H1 (cell line): ENCODE measurements at regions not wholly inside any gene's neighbourhood (a gene's known extent, or its start where the extent isn't known, plus 50 kb on each side); places are given as distances from the start of the nearest gene placed in this dataset.

Source experiments
- CTCF ChIA-PET: fragments of 300-600 bp; sonication (Branson Sonifier 250); formaldehyde crosslinking; loops from one replicate; lab custom pipeline; 2021; ENCODE audit not compliant: partially characterized antibody; lab: Charles Lee
- POLR2A ChIA-PET: fragments of 300-600 bp; sonication (Branson Sonifier 250); formaldehyde crosslinking; loops from one replicate; lab custom pipeline; 2021; ENCODE audit warnings: inconsistent platforms; ENCODE audit not compliant: partially characterized antibody; lab: Charles Lee
- DNase-seq, 2 experiments: peaks; one replicate each; pipeline versions ENCODE4 v3.0.0 to v3.0.0-alpha.2; 2010 to 2022; ENCODE audit warnings: low spot score in 2 of 2, low read depth in 1 of 2, mixed read lengths in 1 of 2
- FAIRE-seq: peaks from 2 replicates; lab custom pipeline; 2011; peaks lifted over from hg19 to GRCh38; lab: Jason Lieb, UNC
- H2AFZ ChIP-seq: 2 replicates; pipeline ENCODE4 v1.8.1; 2012; ENCODE audit warnings: low read length, inconsistent platforms
- H2AK5ac ChIP-seq: 2 replicates; pipeline ENCODE4 v1.6.1; 2013; ENCODE audit warnings: low read depth, low read length
- H2BK120ac ChIP-seq: replicated peaks from 2 replicates; pipeline ENCODE3; 2013; ENCODE audit warnings: low read depth, low read length, inconsistent platforms
- H2BK12ac ChIP-seq: 2 replicates; pipeline ENCODE4 v1.6.1; 2013; ENCODE audit warnings: low read depth, low read length
- H2BK15ac ChIP-seq: 2 replicates; pipeline ENCODE4 v1.6.1; 2013; ENCODE audit warnings: low read length
- H2BK20ac ChIP-seq: 2 replicates; pipeline ENCODE4 v1.6.1; 2013; ENCODE audit warnings: low read length
- H2BK5ac ChIP-seq: 2 replicates; pipeline ENCODE4 v1.6.1; 2013; ENCODE audit warnings: low read depth, low read length
- H3K14ac ChIP-seq: 2 replicates; pipeline ENCODE4 v1.6.1; 2013; ENCODE audit warnings: inconsistent platforms; ENCODE audit not compliant: insufficient read length
- H3K18ac ChIP-seq: 2 replicates; pipeline ENCODE4 v1.6.1; 2013; ENCODE audit warnings: low read length; ENCODE audit errors: extremely low read depth
- H3K23ac ChIP-seq: 2 replicates; pipeline ENCODE4 v1.6.1; 2013; ENCODE audit warnings: inconsistent platforms; ENCODE audit not compliant: insufficient read length
- H3K23me2 ChIP-seq: 2 replicates; pipeline ENCODE4 v1.6.1; 2013; ENCODE audit warnings: low read depth, low read length
- H3K27ac ChIP-seq: 2 replicates; pipeline ENCODE4 v1.6.1; 2011; ENCODE audit warnings: low read depth, low read length, inconsistent platforms
- H3K27me3 ChIP-seq, 4 experiments: replicated peaks in 1 of 4; 1 replicate in 1 of 4; 2 replicates in 3 of 4; pipeline versions ENCODE4 v1.6.1 to v1.8.1; 2011 to 2013; ENCODE audit warnings: low read length in 3 of 4, mild to moderate bottlenecking in 3 of 4, inconsistent platforms in 2 of 4, mixed read lengths in 2 of 4, moderate library complexity in 1 of 4; ENCODE audit not compliant: control insufficient read depth in 3 of 4, insufficient read depth in 3 of 4; ENCODE audit errors: extremely low read depth in 1 of 4
- H3K36me3 ChIP-seq, 4 experiments: 2 replicates each; pipeline versions ENCODE4 v1.6.1 to v1.8.1; 2011 to 2013; ENCODE audit warnings: mild to moderate bottlenecking in 4 of 4, low read length in 3 of 4, moderate library complexity in 2 of 4, control low read depth in 1 of 4, inconsistent platforms in 1 of 4; ENCODE audit not compliant: insufficient read depth in 4 of 4, control insufficient read depth in 2 of 4
- H3K4ac ChIP-seq: replicated peaks from 2 replicates; pipeline ENCODE3; 2013; ENCODE audit warnings: low read length, low read depth, mixed read lengths, inconsistent platforms; ENCODE audit not compliant: insufficient read length
- H3K4me1 ChIP-seq, 4 experiments: replicated peaks in 1 of 4; 1 replicate in 1 of 4; 2 replicates in 3 of 4; pipeline versions ENCODE4 v1.6.1 to v1.8.1; 2011 to 2013; ENCODE audit warnings: low read length in 3 of 4, inconsistent platforms in 2 of 4, mixed read lengths in 1 of 4; ENCODE audit not compliant: insufficient read depth in 4 of 4, control insufficient read depth in 3 of 4
- H3K4me2 ChIP-seq, 2 experiments: 2 replicates each; pipeline versions ENCODE4 v1.6.1 to v1.8.1; 2011 to 2013; ENCODE audit warnings: low read depth in 2 of 2, low read length in 2 of 2, control low read depth in 1 of 2, inconsistent platforms in 1 of 2, mild to moderate bottlenecking in 1 of 2; ENCODE audit not compliant: insufficient read depth in 1 of 2
- H3K4me3 ChIP-seq, 4 experiments: fragments of 200-600, 300-600 bp in 1 of 4; sonication (generic), shearing (Covaris generic), sonication (Bioruptor Twin) in 1 of 4; 2 replicates each; pipeline versions ENCODE4 v1.5.1 to v1.8.1; 2011 to 2016; ENCODE audit warnings: low read length in 4 of 4, low read depth in 3 of 4, control low read depth in 2 of 4, inconsistent platforms in 2 of 4, mild to moderate bottlenecking in 2 of 4, mixed read lengths in 1 of 4, moderate library complexity in 1 of 4; ENCODE audit not compliant: insufficient read depth in 2 of 4; ENCODE audit errors: extremely low read depth in 1 of 4
- H3K56ac ChIP-seq: replicated peaks from 2 replicates; pipeline ENCODE3; 2013; ENCODE audit warnings: low read depth, mild to moderate bottlenecking, mixed read lengths, low read length, inconsistent platforms; ENCODE audit not compliant: insufficient read length
- H3K79me1 ChIP-seq: 2 replicates; pipeline ENCODE4 v1.6.1; 2013; ENCODE audit warnings: low read depth, low read length, control low read depth
- H3K79me2 ChIP-seq, 2 experiments: 2 replicates each; pipeline versions ENCODE4 v1.6.1 to v1.8.1; 2012 to 2013; ENCODE audit warnings: low read length in 2 of 2, mild to moderate bottlenecking in 2 of 2, inconsistent platforms in 1 of 2; ENCODE audit not compliant: insufficient read depth in 2 of 2, control insufficient read depth in 1 of 2
- H3K9ac ChIP-seq, 4 experiments: replicated peaks in 1 of 4; 1 replicate in 1 of 4; 2 replicates in 3 of 4; pipeline versions ENCODE4 v1.6.1 to v1.8.1; 2011 to 2013; ENCODE audit warnings: low read depth in 3 of 4, low read length in 3 of 4, control low read depth in 2 of 4, mild to moderate bottlenecking in 2 of 4, moderate library complexity in 2 of 4, inconsistent platforms in 1 of 4; ENCODE audit errors: extremely low read depth in 1 of 4
- H3K9me3 ChIP-seq, 2 experiments: 2 replicates each; pipeline versions ENCODE4 v1.6.1 to v1.8.1; 2012 to 2013; ENCODE audit warnings: mild to moderate bottlenecking in 2 of 2, moderate library complexity in 2 of 2, control low read depth in 1 of 2, inconsistent platforms in 1 of 2, low read depth in 1 of 2, low read length in 1 of 2, mixed read lengths in 1 of 2; ENCODE audit not compliant: insufficient read depth in 2 of 2
- H4K20me1 ChIP-seq, 2 experiments: replicated peaks in 1 of 2; 2 replicates each; pipeline versions ENCODE3 to v1.8.1; 2011 to 2013; ENCODE audit warnings: inconsistent platforms in 2 of 2, low read length in 2 of 2, mild to moderate bottlenecking in 1 of 2; ENCODE audit not compliant: insufficient read depth in 2 of 2, control insufficient read depth in 1 of 2
- H4K5ac ChIP-seq: 2 replicates; pipeline ENCODE4 v1.6.1; 2013; ENCODE audit warnings: low read length, low read depth, mixed read lengths, inconsistent platforms; ENCODE audit not compliant: insufficient read length
- H4K8ac ChIP-seq: 2 replicates; pipeline ENCODE4 v1.8.0; 2013; ENCODE audit warnings: mild to moderate bottlenecking, moderate library complexity, low read length, inconsistent platforms; ENCODE audit not compliant: insufficient read depth; ENCODE audit errors: extremely low read depth
- H4K91ac ChIP-seq: replicated peaks from 2 replicates; pipeline ENCODE3; 2013; ENCODE audit warnings: low read length, mixed read lengths, inconsistent platforms; ENCODE audit not compliant: insufficient read length
- CHD2 ChIP-seq: IDR thresholded peaks from 2 replicates; pipeline ENCODE4 v1.6.1; 2012; ENCODE audit warnings: low read length, improper control_type of control experiment
- FOSL1 ChIP-seq: IDR thresholded peaks from 2 replicates; pipeline ENCODE4 v1.6.1; 2011; ENCODE audit warnings: mild to moderate bottlenecking, low read depth, low read length, moderate library complexity; ENCODE audit not compliant: insufficient read depth
- GTF2F1 ChIP-seq: IDR thresholded peaks from 2 replicates; pipeline ENCODE4 v1.6.1; 2012; ENCODE audit warnings: low read depth, low read length, improper control_type of control experiment, borderline replicate concordance
- POLR2A ChIP-seq, 2 experiments: IDR thresholded peaks; 1 replicate in 1 of 2; 2 replicates in 1 of 2; pipeline ENCODE4 v1.6.1; 2011; ENCODE audit warnings: low read depth in 2 of 2, low read length in 2 of 2, mild to moderate bottlenecking in 2 of 2; ENCODE audit errors: control extremely low read depth in 1 of 2
- SP4 ChIP-seq: IDR thresholded peaks from 2 replicates; pipeline ENCODE4 v1.6.1; 2012; ENCODE audit warnings: low read length, inconsistent platforms
- YY1 ChIP-seq: IDR thresholded peaks from 2 replicates; pipeline ENCODE4 v1.6.1; 2011; ENCODE audit warnings: low read depth, mild to moderate bottlenecking, low read length
- whole genome bisulfite sequencing, 2 experiments: shearing (Covaris generic) in 1 of 2; methylation state at CpG; one replicate each; pipeline versions ENCODE4 v1.1.6 to v1.1.7; 2013 to 2015; ENCODE audit warnings: low lambda C conversion rate in 2 of 2, mixed read lengths in 2 of 2, inconsistent platforms in 1 of 2, low coverage in 1 of 2, missing lambda C conversion rate in 1 of 2; ENCODE audit not compliant: insufficient replicate concordance in 2 of 2, insufficient coverage in 1 of 2, insufficient read length in 1 of 2; ENCODE audit errors: extremely low coverage in 1 of 2, missing lambda C conversion rate in 1 of 2; 5-methylcytosine and 5-hydroxymethylcytosine counted together

- no peaks in the 10 kb centered on the region for H3K79me2 ChIP-seq
- H3K4me2 ChIP-seq, result no peak overlapping the region
- H3K18ac ChIP-seq, result no peak overlapping the region
- peaks cover 0 to 3% (median 1%) of the 10 kb centered on the region in 4 experiments; a peak in 3 of 7 replicates for H3K4me1 ChIP-seq
- no peak overlapping the region for H3K4me3 ChIP-seq
- no peaks in the 10 kb centered on the region for H3K27me3 ChIP-seq
- no peak overlapping the region for H2BK12ac ChIP-seq
- H3K27ac ChIP-seq, result no peak overlapping the region
- ChIA-PET POLR2A (no interaction called here), CTCF (interaction anchor here (0.8 to 3.4 kb wide), 5 partner anchors 10 to 525 kb away, joined by 3 to 22 read pairs (median 3); no protein-coding TSS in a partner anchor)
- no peaks in the 10 kb centered on the region for H3K23me2 ChIP-seq
- no peak overlapping the region for H3K56ac ChIP-seq
- no peak overlapping the region for H2AFZ ChIP-seq
- no peak overlapping the region for H4K8ac ChIP-seq
- H2BK5ac ChIP-seq, result no peak overlapping the region
- H2BK15ac ChIP-seq, result no peak overlapping the region
- FAIRE-seq (no peak), DNase-seq (no peak)
- H2BK20ac ChIP-seq, result no peak overlapping the region
- H4K91ac ChIP-seq, result no peak overlapping the region
- no peak overlapping the region for H3K4ac ChIP-seq
- no peak overlapping the region for H3K23ac ChIP-seq
- H3K9me3 ChIP-seq, result no peaks in the 10 kb centered on the region
- 83% methylated on average over 4 of the region's 4 CpGs; no CpG with 5 or more reads in 1 of the 2 experiments for WGBS, 2 experiments
- H2AK5ac ChIP-seq, result no peak overlapping the region
- H3K9ac ChIP-seq, result no peak overlapping the region
- H2BK120ac ChIP-seq, result no peak overlapping the region
- H3K14ac ChIP-seq, result no peak overlapping the region
- no peaks in the 10 kb centered on the region for H3K36me3 ChIP-seq
- no peak overlapping the region for H4K5ac ChIP-seq
- TF ChIP-seq YY1, result no peak
- no peak for TF ChIP-seq CHD2
- TF ChIP-seq GTF2F1, result no peak
- no peak for TF ChIP-seq SP4
- TF ChIP-seq POLR2A (IDR thresholded peaks at IDR 0.05; ENCODE audit: control extremely low read depth in 1 of 2, low read depth in 2 of 2, low read length in 2 of 2), result no peak
- TF ChIP-seq FOSL1, result no peak
- no peaks in the 10 kb centered on the region for H3K79me1 ChIP-seq
- H4K20me1 ChIP-seq, result no peaks in the 10 kb centered on the region
Observed at GRCh38 chr16:49932946-49933345, 77.0 kb upstream of the ZNF423 start.
